NCI-H460 (cell line): ENCODE measurements at regions not wholly inside any gene's neighbourhood (a gene's known extent, or its start where the extent isn't known, plus 50 kb on each side); places are given as distances from the start of the nearest gene placed in this dataset.
A peak's percentile ranks its signal among the peaks of the same experiment; 100 is the strongest.
"Not testable (repeated sequence)": the region's sequence is repeated elsewhere in the genome, so short reads cannot be mapped to it uniquely, and the experiment has no call there.

Experiments
- DNase-seq: peaks from one replicate; pipeline ENCODE4 v3.0.0-alpha.2; 2016; ENCODE audit warnings: low read depth; ENCODE audit errors: extremely low read depth

DNA sequence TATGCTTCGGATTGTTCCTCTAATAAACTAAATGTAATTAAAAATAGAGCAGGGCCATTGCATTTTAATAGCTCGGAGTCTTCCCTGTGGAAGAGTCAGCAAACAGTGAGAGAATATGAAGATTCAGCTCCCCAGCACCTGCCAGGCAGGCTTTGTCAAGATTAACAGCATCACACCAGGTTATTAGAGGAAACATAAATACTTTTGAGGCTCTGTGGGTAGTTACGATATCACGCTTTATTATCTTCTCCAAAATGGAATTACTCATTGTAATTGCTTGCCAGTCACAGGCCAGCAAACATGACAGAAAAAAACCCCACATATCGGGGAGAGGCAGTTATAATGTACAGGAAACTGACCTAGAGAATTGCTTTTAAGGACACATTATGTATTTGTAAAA, 303.9 kb downstream of the CPS1 start:
- DNase-seq: no peak

DNA sequence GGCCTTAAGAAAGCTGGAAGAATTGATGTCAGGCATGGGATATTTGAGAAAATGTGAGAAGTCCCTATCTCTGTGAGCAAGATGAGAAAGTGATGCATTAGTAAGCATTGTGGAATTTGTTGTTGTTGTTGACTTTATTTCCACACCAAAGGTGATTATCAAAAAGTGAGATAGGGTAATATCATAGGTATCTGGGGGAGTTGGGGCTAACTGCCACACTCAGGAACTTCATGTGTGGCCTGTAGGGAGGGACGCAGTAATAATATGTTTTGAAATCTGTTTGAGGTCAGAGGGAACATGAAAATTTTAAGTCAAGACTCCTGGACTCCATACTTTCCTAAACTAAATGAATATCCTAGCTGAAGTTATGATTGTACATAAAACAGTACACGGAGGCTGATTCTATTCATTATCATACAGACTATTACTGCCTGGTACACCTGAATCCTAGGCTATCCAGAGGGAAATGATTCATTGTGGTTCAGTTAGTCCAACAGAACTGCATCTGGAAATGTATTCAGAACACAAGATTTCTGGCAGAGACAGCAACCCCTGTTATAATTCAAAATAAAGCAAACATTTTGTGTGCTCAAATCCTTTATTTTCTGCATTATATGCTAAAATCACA, 304.8 kb downstream of the CPS1 start:
- no peak for DNase-seq

DNA sequence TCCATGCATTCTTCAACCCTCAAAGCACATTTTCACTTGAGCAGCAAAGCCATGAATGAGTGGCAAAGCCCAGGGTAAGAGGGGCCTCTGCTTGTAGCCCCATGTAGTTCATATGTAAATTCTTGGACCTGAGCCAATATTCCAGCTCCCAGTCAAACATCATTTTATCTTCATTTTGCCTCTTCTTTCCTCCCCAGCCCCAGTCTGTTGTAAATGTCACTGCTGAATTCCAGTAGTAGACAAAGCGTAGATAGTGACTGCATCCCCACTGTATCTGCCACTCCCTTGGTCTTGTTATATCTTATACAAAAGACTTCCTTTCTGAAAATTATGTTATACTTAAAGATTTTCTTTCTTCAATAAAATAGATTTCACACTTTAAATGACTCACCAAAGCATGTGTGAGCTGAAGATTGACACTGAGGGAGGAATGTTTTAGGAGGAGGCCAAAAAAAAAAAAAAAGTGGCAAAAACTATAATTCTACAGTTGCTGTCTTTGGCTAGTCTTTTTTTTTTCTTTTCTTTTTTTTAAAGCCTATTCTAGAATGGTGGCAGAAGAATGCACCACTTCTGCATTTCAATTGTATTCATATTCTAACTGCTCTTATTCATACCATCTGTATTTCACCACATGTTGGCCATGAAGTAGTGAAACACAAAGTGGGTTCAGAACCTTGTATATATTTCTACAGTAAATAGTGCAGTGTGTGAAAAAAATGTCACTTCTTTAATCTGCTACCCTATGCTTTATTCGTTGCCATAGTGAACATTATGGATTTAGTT, 306.1 kb downstream of the CPS1 start:
- no peak for DNase-seq

DNA sequence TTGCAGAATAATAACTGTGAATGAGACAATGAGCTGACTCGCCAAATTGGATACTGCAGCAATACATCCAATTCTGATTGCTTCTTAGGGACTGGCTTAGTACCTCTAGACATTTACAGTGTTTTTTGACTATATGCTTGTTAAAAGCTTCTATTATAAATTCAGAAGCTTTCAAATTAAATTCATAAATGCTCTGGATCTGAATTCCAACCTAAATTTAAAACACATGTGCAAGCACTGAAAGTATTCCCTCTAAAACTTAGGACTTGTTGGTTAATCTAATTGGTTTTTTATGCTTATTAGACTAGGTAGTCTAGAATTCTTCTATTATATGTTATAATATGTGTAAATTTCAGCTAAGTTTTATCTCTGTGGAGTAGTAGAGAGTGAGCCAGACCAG, 306.9 kb downstream of the CPS1 start:
- no peak for DNase-seq

DNA sequence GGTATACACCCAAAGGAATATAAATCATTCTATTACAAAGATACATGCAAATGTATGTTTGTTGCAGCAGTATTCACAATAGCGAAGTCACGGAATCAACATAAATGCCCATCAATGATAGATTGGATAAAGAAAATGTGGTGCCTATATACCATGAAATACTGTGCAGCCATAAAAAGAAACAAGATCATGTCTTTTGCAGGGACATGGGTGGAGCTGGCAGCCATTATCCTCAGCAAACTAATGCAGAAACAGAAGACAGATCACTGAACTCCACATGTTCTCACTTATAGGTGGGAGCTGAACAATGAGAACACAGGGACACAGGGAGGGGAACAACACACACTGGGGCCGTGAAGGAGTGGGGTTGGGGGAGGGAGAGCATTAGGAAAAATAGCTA, 315.2 kb downstream of the CPS1 start:
- DNase-seq: not testable (repeated sequence)

DNA sequence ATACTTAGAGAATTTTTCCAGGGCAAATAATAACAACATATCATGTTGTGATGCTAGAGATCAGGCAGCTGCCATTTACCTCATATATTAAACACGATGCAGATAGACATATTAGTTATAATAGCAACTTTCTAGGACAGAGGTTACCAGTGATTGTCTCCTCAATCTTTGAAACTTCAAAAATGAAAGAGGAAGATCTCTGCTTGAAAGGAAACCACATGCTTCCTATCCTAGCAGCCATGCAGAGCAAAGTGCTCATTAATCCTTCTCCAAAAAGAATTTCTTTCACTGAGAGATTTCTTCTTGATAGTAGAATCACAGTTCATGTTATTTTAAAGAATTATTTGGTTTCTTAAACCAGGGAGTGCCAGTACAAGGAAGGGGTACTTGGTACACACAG, 317.2 kb downstream of the CPS1 start:
- no peak for DNase-seq

DNA sequence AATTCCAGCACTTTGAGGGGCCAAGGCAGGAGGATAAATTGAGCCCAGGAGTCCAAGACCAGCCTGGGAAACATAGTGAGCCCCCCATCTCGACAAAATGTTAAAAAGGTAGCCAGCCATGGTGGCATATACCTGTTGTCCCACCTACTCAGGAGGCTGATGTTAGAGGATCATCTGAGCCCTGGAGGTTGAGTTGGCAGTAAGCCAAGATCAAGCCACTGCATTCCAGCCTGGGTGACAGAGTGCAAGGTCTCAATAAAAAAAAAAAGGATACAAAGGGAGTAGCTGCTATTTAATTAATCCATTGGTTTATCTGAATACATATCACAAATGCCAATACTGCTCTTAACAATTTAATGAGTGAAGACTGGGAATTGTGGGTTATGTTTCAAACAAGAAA, 327.8 kb downstream of the CPS1 start:
- DNase-seq: no peak

DNA sequence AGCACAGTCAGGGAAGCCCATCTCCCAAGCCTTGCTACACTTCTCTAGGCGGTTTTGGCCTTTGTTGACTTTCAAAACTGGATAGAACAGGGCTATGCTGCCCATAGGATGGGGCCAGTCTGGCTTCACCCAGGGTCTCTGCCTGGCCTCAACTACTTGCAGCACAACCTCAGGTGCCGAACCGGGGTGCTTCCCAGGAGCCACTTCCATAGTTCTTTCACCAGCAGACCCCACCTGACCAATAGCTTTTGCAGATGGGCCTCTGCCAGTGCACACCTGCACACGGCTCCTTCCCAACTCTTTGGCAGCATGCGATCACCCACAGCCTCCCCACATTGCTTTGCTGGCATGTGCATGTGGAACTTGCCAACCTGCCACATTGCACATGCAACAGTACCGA, 331.6 kb downstream of the CPS1 start:
- no peak for DNase-seq

DNA sequence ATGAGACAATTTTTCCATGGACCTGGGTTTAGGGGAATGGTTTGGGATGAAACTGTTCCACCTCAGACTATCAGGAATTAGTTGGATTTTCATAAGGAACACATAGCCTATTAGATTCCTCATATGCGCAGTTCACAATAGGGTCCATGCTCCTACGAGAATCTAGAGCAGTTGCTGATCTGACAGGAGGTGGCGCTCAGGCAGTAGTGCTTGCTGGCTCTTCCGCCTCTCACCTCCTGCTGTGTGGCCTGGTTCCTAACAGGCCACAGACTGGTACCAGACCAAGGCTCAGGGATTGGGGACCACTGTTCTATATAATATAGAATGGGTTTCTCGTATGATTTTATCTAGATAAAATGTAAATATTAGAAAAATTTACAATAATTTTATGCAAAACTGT, 338.7 kb downstream of the CPS1 start:
- no peak for DNase-seq

DNA sequence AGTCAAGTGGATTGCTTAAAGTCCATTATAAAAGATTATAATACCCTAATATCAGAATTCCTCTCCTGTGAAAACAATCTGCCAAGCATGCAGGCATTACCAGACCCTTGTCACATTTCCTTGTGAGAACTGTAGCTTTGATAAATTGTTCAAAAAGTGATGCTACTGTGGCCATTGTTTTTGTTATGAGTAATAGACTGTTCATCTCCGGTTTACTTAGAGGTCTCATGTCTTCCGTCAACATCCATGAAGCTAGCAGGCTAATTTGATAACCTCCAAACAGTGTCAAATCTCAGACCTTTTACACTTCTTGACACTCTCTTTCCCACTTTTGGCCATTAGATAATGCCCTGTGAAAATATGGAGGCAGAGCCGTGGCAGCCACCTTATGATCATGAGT, 342.7 kb downstream of the CPS1 start:
- peak; percentile 23 for DNase-seq

DNA sequence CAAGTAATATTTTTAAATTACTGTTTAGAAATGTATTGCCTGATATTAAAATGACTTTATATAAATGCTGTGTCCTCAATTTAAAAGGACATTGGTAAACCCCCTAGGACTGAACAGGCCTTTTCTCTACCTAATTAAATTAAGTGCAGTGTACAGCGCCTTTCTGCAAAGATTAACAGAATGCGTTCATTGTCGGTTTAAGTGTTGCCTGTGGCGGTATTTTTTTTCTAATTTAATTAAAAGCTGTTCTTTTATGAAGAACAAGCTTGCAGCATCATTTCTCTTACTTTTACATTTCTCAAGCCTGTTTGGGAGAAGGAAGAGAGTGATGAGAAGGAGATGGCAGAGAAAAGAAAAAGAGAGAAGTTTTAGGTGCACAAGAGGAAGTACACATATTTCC, 344.9 kb downstream of the CPS1 start:
- DNase-seq: no peak

DNA sequence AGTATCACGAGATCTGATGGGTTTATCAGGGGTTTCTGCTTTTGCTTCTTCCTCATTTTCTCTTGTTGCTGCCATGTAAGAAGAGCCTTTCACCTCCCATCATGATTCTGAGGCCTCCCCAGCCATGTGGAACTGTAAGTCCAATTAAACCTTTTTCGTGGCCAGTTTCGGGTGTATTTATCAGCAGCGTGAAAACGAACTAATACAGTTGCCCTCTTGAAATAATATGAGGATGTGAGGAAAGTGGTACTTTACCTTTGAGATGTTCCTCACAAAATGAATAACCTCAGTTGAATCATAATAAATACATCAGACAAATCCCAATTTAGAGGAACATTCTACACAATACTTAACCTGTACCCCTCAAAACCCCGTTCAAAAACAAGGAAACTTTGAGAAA, 356.4 kb downstream of the CPS1 start:
- no peak for DNase-seq

DNA sequence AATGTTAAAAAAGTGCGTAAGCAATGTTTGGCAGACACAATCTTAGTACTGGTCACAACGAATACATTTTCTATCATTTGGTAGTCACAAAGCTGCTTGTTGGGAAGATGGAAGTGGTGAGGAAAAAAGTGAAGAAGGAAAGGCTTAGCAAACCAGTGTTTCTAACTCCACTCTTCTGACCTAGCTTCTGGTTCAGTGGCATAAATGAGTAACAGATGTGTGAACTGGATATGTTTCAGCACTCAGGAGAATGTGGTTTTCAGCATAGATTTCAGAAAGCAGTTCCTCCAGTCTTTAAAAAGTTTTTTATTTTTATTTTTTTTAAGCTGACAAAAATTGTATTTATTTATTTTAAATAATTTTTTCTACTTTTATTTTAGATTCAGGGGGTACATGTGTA, 357.1 kb downstream of the CPS1 start:
- DNase-seq: no peak

DNA sequence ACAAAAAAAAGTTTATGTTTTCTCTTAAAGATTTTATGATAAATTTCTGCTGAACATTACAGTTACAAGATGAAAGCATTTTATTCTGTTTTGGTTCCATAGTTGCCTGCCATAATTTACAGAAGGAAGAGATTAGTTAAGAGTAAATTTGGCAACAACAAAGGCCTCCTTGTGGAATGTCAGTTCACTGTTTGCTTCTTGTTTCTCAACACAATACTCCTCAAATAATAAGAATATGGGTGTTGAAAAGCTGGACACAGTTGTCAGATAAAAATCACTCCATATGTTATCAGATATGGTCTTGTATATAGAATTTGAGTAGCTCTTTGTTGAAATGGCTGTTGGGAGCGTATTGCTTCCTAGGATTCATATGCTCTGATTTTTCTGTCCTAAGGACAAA, 359.5 kb downstream of the CPS1 start:
- DNase-seq: no peak

DNA sequence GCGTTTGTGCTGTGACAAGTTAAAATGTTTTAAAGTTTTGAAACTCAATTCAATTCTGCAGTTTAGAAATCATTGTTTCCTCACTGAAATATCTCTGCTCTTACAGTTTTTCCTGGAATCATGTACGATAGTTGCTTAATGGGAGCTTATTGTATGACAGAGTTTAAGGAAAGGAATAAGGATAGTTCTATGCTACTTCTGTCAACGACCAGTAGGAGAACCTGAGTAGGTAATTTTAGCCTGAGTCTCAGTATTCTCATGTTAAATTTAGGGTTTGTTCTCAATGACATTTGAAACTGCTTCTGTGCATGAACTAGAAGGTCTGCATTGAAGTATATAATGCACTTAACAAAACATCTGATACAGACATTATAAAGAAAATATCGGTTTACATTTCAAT, 361.1 kb downstream of the CPS1 start:
- no peak for DNase-seq

DNA sequence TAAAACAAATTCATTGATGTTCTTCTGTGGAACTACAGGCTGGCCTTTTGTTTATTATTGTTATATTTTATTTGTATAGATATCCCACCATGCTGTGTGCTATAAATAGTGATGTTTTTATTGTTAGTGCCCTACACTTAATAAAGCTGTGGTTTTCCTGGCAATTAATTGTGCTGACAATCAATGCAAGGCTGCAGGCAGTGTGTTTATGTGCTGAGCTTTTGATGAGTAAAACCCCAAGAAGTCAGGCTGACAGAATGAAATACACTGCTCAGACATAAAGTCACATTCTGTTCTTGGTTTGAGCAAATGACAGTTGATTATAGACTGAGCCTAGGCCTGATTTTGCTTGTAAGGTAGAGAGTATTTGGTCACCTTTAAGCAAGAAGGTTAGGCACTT, 362.7 kb downstream of the CPS1 start:
- DNase-seq: no peak

DNA sequence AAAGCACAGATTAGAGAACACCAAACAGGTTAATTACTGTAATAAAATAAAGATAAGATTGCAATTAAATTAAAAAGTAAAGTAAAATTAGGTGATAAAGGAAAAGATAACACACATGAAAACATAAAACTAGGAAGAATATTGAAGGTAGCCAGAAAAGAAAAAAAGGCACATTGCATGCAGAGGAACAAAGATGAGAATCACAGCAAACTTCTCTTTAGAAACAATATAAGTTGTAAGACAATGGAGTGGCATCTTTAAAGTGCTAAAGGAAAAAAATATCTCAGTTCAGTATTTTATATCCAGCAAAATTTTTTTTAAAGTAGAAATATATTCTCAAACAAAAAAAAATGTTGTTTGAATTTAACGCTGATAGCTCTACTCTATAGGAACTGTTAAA, 366.0 kb downstream of the CPS1 start:
- DNase-seq: no peak

DNA sequence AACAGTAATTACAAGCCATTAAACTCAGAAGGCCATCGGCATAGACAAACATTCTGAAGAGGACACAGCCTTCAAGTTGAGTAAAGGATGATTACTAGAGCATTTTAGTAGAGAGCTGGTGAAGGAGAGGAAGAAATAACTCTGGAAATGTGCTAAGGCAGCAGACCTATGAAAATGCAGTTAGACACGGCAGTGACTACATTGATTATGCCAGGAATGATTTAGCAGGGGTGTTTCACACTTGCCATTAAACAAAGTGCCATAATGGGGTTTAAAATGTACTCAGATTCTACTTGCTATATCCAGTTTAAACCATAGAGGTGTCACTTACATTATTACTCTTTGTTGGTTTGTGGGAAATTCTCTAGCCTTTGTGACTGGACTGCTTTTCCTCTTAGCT, 372.3 kb downstream of the CPS1 start:
- DNase-seq: no peak

DNA sequence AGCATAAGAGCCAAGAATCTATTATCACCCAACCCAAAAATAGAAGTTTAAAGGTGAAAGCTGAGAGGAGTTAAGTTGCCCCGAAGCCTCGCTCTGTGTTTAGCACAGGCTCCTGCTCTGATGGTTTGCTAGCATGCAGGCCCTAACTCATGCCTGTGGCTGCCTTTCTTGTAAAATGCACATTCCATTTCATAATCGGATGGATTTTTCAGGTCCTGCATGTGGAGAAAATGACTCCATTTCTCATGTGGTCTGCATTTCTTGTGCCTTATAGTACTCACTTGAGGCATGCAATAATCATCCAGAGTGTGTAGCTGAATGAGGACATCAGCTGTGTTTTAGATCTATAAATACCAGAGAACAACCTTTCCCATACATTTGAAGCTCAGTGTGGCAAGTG, 381.8 kb downstream of the CPS1 start:
- DNase-seq: no peak

DNA sequence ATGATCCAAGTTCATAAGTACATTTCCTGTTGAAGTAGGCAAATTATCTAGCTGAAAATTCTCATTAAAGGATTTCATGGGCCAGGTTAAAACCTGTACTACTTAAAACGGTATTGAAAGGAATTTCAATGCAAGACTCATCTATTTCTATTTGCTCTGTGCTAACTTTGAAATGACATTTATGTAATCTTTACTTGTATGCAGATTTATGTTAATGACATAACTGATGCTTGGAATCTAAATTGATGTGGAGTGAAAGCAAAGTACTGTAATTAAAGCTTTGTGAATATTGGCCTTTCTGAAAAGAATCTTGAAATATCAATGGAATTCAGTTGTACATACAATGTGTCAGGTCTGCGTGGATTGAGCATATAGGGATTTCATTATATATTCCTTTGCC, 390.0 kb downstream of the CPS1 start:
- DNase-seq: no peak

DNA sequence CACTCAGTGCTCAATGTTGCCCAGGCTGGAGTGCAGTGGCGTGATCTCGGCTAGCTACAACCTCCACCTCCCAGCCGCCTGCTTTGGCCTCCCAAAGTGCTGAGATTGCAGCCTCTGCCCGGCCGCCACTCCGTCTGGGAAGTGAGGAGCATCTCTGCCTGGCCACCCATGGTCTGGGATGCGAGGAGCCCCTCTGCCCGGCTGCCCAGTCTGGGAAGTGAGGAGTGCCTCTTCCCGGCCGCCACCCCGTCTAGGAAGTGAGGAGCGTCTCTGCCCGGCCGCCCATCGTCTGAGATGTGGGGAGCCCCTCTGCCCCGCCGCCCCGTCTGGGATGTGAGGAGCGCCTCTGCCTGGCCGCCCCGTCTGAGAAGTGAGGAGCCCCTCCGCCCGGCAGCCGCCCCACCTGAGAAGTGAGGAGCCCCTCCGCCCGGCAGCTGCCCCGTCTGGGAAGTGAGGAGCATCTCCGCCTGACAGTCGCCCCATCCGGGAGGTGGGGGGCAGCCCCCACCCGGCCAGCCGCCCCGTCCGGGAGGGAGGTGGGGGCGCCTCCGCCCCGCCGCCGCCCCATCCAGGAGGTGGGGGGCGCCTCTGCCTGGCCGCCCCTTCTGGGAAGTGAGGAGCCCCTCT, 394.1 kb downstream of the CPS1 start:
- DNase-seq: not testable (repeated sequence)

DNA sequence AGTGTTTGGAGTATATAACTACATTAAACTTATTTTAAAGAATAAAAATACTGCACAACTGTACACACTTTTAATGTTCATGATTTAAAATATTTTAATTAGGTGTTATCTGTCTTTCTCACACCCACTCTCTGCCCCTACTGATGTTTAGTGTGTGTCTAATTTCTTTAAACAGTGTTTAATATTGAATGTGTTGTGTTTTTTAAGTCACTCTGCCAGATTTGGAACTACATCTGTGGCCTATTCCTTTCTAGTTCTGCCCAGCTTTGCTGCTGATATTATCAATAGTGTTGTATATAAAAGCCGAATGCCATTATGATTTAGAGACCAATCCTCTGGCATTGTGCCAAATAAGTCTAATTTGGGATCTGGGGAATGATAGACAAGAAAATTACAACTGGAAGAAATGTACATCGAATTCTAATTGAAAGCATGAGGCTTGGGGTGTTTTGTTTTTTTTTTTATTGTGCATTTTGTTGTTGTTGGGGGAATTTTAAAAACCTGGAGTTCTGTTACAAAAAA, 398.0 kb downstream of the CPS1 start:
- DNase-seq: no peak
